Right atrium auricular region (tissue), 2 donors: ENCODE measurements at regions not wholly inside any gene's neighbourhood (a gene's known extent, or its start where the extent isn't known, plus 50 kb on each side); places are given as distances from the start of the nearest gene placed in this dataset.

Source experiments
- DNase-seq: peaks from one replicate; pipeline ENCODE4 v3.0.0-alpha.2; 2019; ENCODE audit warnings: low spot score
- H3K27ac ChIP-seq, 2 donors: fragments of 200-600 bp; sonication (generic); 1 replicate in 1 of 2; 2 replicates in 1 of 2; pipeline ENCODE4 v1.5.1; 2016 to 2019
- H3K27me3 ChIP-seq, 2 donors: fragments of 200-600 bp; sonication (generic); one replicate each; pipeline versions ENCODE4 v1.5.1 to v1.6.0; 2017 to 2019
- H3K36me3 ChIP-seq: fragments of 200-600 bp; sonication (generic); one replicate; pipeline ENCODE4 v1.5.1; 2016
- H3K4me1 ChIP-seq, 2 donors: fragments of 200-600 bp; sonication (generic); one replicate each; pipeline versions ENCODE4 v1.5.1 to v1.6.0; 2017 to 2019
- H3K4me3 ChIP-seq, 2 donors: fragments of 200-600 bp; sonication (generic); 1 replicate in 1 of 2; 2 replicates in 1 of 2; pipeline ENCODE4 v1.5.1; 2017 to 2019; ENCODE audit warnings: mild to moderate bottlenecking in 1 of 2, moderate library complexity in 1 of 2
- H3K9me3 ChIP-seq, 2 donors: fragments of 200-600 bp; sonication (generic); one replicate each; pipeline ENCODE4 v1.5.1; 2019
- CTCF ChIP-seq, 2 donors: fragments of 200-600 bp; sonication (generic); IDR thresholded peaks; one replicate each; pipeline ENCODE4 v1.5.1; 2019; ENCODE audit warnings: antibody characterized with exemption in 2 of 2

GRCh38 chrX:36927712-36928111, 80.5 kb upstream of the FAM47C start:
- H3K27ac ChIP-seq, result no peak overlapping the region
- H3K36me3 ChIP-seq, result no peaks in the 10 kb centered on the region
- H3K4me3 ChIP-seq, result no peak overlapping the region
- peaks cover 0 to 35% of the 10 kb centered on the region in 2 donors for H3K9me3 ChIP-seq
- TF ChIP-seq CTCF (IDR thresholded peaks at IDR 0.05), result no peak
- no peak for DNase-seq
- H3K27me3 ChIP-seq, result no peaks in the 10 kb centered on the region
- H3K4me1 ChIP-seq, result no peaks in the 10 kb centered on the region

GRCh38 chrX:36930491-36930890, 77.7 kb upstream of the FAM47C start:
- peaks cover 0 to 35% of the 10 kb centered on the region in 2 donors for H3K9me3 ChIP-seq
- H3K4me1 ChIP-seq, result no peaks in the 10 kb centered on the region
- no peak for TF ChIP-seq CTCF (IDR thresholded peaks at IDR 0.05)
- DNase-seq, result no peak
- no peaks in the 10 kb centered on the region for H3K27me3 ChIP-seq
- H3K27ac ChIP-seq, result no peak overlapping the region
- no peaks in the 10 kb centered on the region for H3K36me3 ChIP-seq
- H3K4me3 ChIP-seq, result no peak overlapping the region

- no peak overlapping the region for H3K27ac ChIP-seq
- H3K4me3 ChIP-seq, result no peak overlapping the region
- DNase-seq, result no peak
- no peaks in the 10 kb centered on the region for H3K4me1 ChIP-seq
- H3K36me3 ChIP-seq, result no peaks in the 10 kb centered on the region
- H3K27me3 ChIP-seq, result no peaks in the 10 kb centered on the region
- TF ChIP-seq CTCF (IDR thresholded peaks at IDR 0.05), result no peak
- no peaks in the 10 kb centered on the region for H3K9me3 ChIP-seq
Measured at GRCh38 chrX:36947214-36947613, 61.0 kb upstream of the FAM47C start.

- no peaks in the 10 kb centered on the region for H3K4me1 ChIP-seq
- H3K36me3 ChIP-seq, result no peaks in the 10 kb centered on the region
- DNase-seq, result no peak
- no peaks in the 10 kb centered on the region for H3K27me3 ChIP-seq
- TF ChIP-seq CTCF (IDR thresholded peaks at IDR 0.05), result no peak
- H3K9me3 ChIP-seq, result no peaks in the 10 kb centered on the region
- H3K27ac ChIP-seq, result no peak overlapping the region
- no peak overlapping the region for H3K4me3 ChIP-seq
Measured at GRCh38 chrX:36950495-36951253, 57.5 kb upstream of the FAM47C start.

GRCh38 chrX:36957425-36958328, 50.5 kb upstream of the FAM47C start:
- no peak for DNase-seq
- no peak for TF ChIP-seq CTCF (IDR thresholded peaks at IDR 0.05)
- Histone ChIP-seq H3K9me3 (no peaks in the 10 kb centered on the region), H3K4me3 (peak overlapping the region; percentile 26 to 42), H3K27ac (peak overlapping the region in 1 of 2 donors; percentile 48), H3K36me3 (no peaks in the 10 kb centered on the region), H3K27me3 (peaks cover 0 to 11% of the 10 kb centered on the region in 2 donors), H3K4me1 (no peaks in the 10 kb centered on the region)
